Upper lobe of left lung (tissue), 4 donors: ENCODE measurements at regions not wholly inside any gene's neighbourhood (a gene's known extent, or its start where the extent isn't known, plus 50 kb on each side); places are given as distances from the start of the nearest gene placed in this dataset.

Experiments
- CTCF ChIP-seq, 6 experiments: fragments of 450-650 bp in 4 of 6; fragments of 200-600 bp in 2 of 6; sonication (generic) in 2 of 6; IDR thresholded peaks; one replicate each; pipeline ENCODE4 v1.5.1; 2016 to 2019; ENCODE audit warnings: antibody characterized with exemption in 6 of 6
- EP300 ChIP-seq, 4 donors: sonication (generic); formaldehyde crosslinking; IDR thresholded peaks; one replicate each; pipeline ENCODE4 v1.5.1; 2017; ENCODE audit warnings: antibody characterized with exemption in 4 of 4, control low read depth in 2 of 4
- POLR2A ChIP-seq, 4 donors: fragments of 450-650 bp; IDR thresholded peaks; one replicate each; pipeline ENCODE4 v1.5.1; 2016 to 2017; ENCODE audit warnings: antibody characterized with exemption in 4 of 4, mild to moderate bottlenecking in 2 of 4
- POLR2AphosphoS5 ChIP-seq, 2 donors: sonication (generic); formaldehyde crosslinking; IDR thresholded peaks; one replicate each; pipeline ENCODE4 v1.5.1; 2017; ENCODE audit warnings: antibody characterized with exemption in 2 of 2

- TF ChIP-seq POLR2A (IDR thresholded peaks at IDR 0.05) (no peak), CTCF (IDR thresholded peaks at IDR 0.05) (no peak), EP300 (IDR thresholded peaks at IDR 0.05) (no peak), POLR2AphosphoS5 (IDR thresholded peaks at IDR 0.05) (no peak)
Observed at GRCh38 chr14:98368916-98369315, 903.1 kb downstream of the BCL11B start.
